GF-D8 (cell line): ENCODE measurements at regions not wholly inside any gene's neighbourhood (a gene's known extent, or its start where the extent isn't known, plus 50 kb on each side); places are given as distances from the start of the nearest gene placed in this dataset.
"Not testable (repeated sequence)": the region's sequence is repeated elsewhere in the genome, so short reads cannot be mapped to it uniquely, and the experiment has no call there.

Source experiments
- DNase-seq: peaks from one replicate; lab custom pipeline; 2025; lab: John Stamatoyannopoulos, UW

- DNase-seq: no peak
Observed at GRCh38 chr22:49457946-49458707, 369.5 kb downstream of the BRD1 start.

- no peak for DNase-seq
Observed at GRCh38 chr22:49457146-49457545, 370.5 kb downstream of the BRD1 start.

GRCh38 chr22:49455595-49455994 is 372.1 kb downstream of the BRD1 start:
- DNase-seq: no peak

- DNase-seq: no peak
Observed at GRCh38 chr22:49454726-49455125, 372.9 kb downstream of the BRD1 start.

- DNase-seq: no peak
Observed at GRCh38 chr22:49453771-49454170, 373.9 kb downstream of the BRD1 start.

- not testable (repeated sequence) for DNase-seq
Observed at GRCh38 chr22:49453019-49453418, 374.7 kb downstream of the BRD1 start.

- no peak for DNase-seq
Observed at GRCh38 chr22:49452362-49452946, 375.2 kb downstream of the BRD1 start.

GRCh38 chr22:49451070-49451840 is 376.4 kb downstream of the BRD1 start:
- DNase-seq: no peak

- no peak for DNase-seq
Observed at GRCh38 chr22:49450498-49450897, 377.2 kb downstream of the BRD1 start.

GRCh38 chr22:49449811-49450446 is 377.7 kb downstream of the BRD1 start:
- DNase-seq: no peak

- no peak for DNase-seq
Observed at GRCh38 chr22:49449377-49449776, 378.3 kb downstream of the BRD1 start.

- DNase-seq: no peak
Observed at GRCh38 chr22:49448526-49448925, 379.1 kb downstream of the BRD1 start.

GRCh38 chr22:49447837-49448236 is 379.8 kb downstream of the BRD1 start:
- DNase-seq: no peak

- DNase-seq: no peak
Observed at GRCh38 chr22:49446759-49447710, 380.6 kb downstream of the BRD1 start.

GRCh38 chr22:49446145-49446758 is 381.4 kb downstream of the BRD1 start:
- DNase-seq: no peak

GRCh38 chr22:49444781-49445180 is 382.9 kb downstream of the BRD1 start:
- DNase-seq: no peak

GRCh38 chr22:49440931-49441330 is 386.7 kb downstream of the BRD1 start:
- no peak for DNase-seq

GRCh38 chr22:49439373-49439772 is 388.3 kb downstream of the BRD1 start:
- no peak for DNase-seq

GRCh38 chr22:49437956-49438355 is 389.7 kb downstream of the BRD1 start:
- DNase-seq: no peak

- no peak for DNase-seq
Observed at GRCh38 chr22:49437356-49437755, 390.3 kb downstream of the BRD1 start.

- no peak for DNase-seq
Observed at GRCh38 chr22:49436056-49436455, 391.6 kb downstream of the BRD1 start.
